Upper lobe of left lung (tissue), 6 donors: ENCODE measurements at regions not wholly inside any gene's neighbourhood (a gene's known extent, or its start where the extent isn't known, plus 50 kb on each side); places are given as distances from the start of the nearest gene placed in this dataset.

Experiments
- ATAC-seq, 2 donors: fragments of 200-7000 bp; cut with Tn5 transposase; one replicate each; pipeline ENCODE4 v1.9.1; 2022; ENCODE audit warnings: mild to moderate bottlenecking in 2 of 2, moderate library complexity in 2 of 2; ENCODE audit not compliant: low FRiP score in 2 of 2
- DNase-seq, 2 donors: peaks; one replicate each; pipeline ENCODE4 v3.0.0-alpha.2; 2019 to 2020
- H3K27ac ChIP-seq, 4 donors: fragments of 200-600 bp; sonication (generic); one replicate each; pipeline ENCODE4 v1.5.1; 2016 to 2019
- H3K27me3 ChIP-seq, 4 donors: fragments of 200-600 bp; sonication (generic); one replicate each; pipeline ENCODE4 v1.5.1; 2017 to 2019
- H3K36me3 ChIP-seq, 4 donors: fragments of 200-600 bp; sonication (generic); one replicate each; pipeline ENCODE4 v1.5.1; 2016 to 2019
- H3K4me1 ChIP-seq, 4 donors: fragments of 200-600 bp; sonication (generic); one replicate each; pipeline ENCODE4 v1.5.1; 2018 to 2019
- H3K4me3 ChIP-seq, 4 donors: fragments of 200-600 bp; sonication (generic); one replicate each; pipeline ENCODE4 v1.5.1; 2017 to 2019; ENCODE audit warnings: mild to moderate bottlenecking in 2 of 4, moderate library complexity in 1 of 4
- H3K9me3 ChIP-seq, 4 donors: fragments of 200-600 bp; sonication (generic); one replicate each; pipeline ENCODE4 v1.5.1; 2018 to 2019
- EP300 ChIP-seq, 4 donors: sonication (generic); formaldehyde crosslinking; IDR thresholded peaks; one replicate each; pipeline ENCODE4 v1.5.1; 2017; ENCODE audit warnings: antibody characterized with exemption in 4 of 4, control low read depth in 2 of 4
- POLR2A ChIP-seq, 4 donors: fragments of 450-650 bp; IDR thresholded peaks; one replicate each; pipeline ENCODE4 v1.5.1; 2016 to 2017; ENCODE audit warnings: antibody characterized with exemption in 4 of 4, mild to moderate bottlenecking in 2 of 4
- POLR2AphosphoS5 ChIP-seq, 2 donors: sonication (generic); formaldehyde crosslinking; IDR thresholded peaks; one replicate each; pipeline ENCODE4 v1.5.1; 2017; ENCODE audit warnings: antibody characterized with exemption in 2 of 2
- WGBS, 2 donors: methylation state at CpG; one replicate each; pipeline ENCODE4 v1.1.5; 2017 to 2018; 5-methylcytosine and 5-hydroxymethylcytosine counted together
- TF ChIP-seq, protein P1 (sequence below), 6 experiments: fragments of 450-650 bp in 4 of 6; fragments of 200-600 bp in 2 of 6; sonication (generic) in 2 of 6; IDR thresholded peaks; one replicate each; pipeline ENCODE4 v1.5.1; 2016 to 2019; ENCODE audit warnings: antibody characterized with exemption in 6 of 6
- donor health status: DM: no; HTN: no; CAD: no; lungs with moderate emphysema.
- donor health status: DM: no; HTN: yes; CAD: no; lungs with severe emphysema.

DNA sequence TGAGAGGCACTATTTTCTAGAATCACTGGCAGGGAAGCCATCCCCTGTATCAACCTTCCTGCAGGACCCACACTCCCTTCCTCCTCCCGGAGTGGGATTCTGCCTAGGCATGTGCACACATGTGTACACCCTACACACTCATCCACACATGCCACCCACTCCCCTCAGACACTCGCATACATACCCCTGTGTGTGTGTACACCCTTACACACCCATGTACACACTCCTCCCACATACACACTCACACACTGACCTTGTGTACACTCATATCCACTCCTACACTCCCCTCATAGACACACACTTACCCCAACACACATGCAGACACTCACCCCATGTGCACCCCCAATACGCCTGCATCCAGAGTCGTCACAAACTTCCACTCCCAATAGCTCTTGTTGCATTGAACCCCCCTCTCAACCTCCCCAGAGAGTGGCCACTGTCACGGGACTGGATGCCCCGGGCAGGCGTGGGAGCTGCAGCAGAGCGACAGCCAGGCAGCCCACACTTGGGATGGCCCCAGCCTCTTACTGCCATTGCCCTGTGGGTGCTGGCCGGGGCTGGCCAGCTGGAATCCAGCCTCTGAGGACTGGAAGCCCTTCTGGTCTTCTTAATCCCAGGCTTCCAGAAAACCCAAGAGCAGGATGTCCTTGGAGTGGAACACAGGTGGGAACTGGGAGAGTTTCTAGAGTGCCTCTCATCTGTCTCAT lies 251.0 kb downstream of the LOXHD1 start:
- peak in 1 of 2 donors; percentile 43 for DNase-seq
- Histone ChIP-seq H3K27ac (no peak overlapping the region), H3K4me3 (no peak overlapping the region), H3K4me1 (peaks cover 0 to 4% (median 0%) of the 10 kb centered on the region in 4 donors), H3K27me3 (no peaks in the 10 kb centered on the region), H3K9me3 (no peaks in the 10 kb centered on the region), H3K36me3 (no peaks in the 10 kb centered on the region)
- TF ChIP-seq, protein P1, sequence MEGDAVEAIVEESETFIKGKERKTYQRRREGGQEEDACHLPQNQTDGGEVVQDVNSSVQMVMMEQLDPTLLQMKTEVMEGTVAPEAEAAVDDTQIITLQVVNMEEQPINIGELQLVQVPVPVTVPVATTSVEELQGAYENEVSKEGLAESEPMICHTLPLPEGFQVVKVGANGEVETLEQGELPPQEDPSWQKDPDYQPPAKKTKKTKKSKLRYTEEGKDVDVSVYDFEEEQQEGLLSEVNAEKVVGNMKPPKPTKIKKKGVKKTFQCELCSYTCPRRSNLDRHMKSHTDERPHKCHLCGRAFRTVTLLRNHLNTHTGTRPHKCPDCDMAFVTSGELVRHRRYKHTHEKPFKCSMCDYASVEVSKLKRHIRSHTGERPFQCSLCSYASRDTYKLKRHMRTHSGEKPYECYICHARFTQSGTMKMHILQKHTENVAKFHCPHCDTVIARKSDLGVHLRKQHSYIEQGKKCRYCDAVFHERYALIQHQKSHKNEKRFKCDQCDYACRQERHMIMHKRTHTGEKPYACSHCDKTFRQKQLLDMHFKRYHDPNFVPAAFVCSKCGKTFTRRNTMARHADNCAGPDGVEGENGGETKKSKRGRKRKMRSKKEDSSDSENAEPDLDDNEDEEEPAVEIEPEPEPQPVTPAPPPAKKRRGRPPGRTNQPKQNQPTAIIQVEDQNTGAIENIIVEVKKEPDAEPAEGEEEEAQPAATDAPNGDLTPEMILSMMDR (IDR thresholded peaks at IDR 0.05) = no peak
- TF ChIP-seq POLR2AphosphoS5 (IDR thresholded peaks at IDR 0.05) (no peak), POLR2A (IDR thresholded peaks at IDR 0.05) (no peak), EP300 (IDR thresholded peaks at IDR 0.05) (no peak)
- WGBS, 2 donors = 90 to 94% methylated on average over 9 of the region's 9 CpGs
- peak in 1 of 2 donors; percentile 20 for ATAC-seq

DNA sequence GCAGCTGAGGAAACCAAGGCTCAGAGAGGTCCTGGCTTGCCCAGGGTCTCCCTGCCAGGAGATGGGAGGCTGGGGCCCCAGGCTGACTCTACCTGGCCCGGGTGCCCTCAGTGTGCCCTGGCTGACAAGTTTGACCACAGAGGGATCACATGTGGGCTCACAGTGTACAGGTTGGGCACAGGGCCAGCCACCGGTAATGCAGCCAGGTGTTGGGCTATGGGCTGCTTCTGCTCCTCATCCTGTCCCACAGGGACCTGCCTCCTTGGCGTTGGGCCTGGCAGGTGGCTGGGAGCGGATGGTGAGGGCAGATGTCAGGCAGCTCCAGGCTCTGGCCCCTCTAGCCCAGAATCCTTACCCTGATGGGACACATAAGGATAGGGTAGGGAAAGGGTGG lies 250.5 kb downstream of the LOXHD1 start:
- H3K27ac ChIP-seq = no peak overlapping the region
- no peaks in the 10 kb centered on the region for H3K27me3 ChIP-seq
- 73 to 83% methylated on average over 4 of the region's 4 CpGs for WGBS, 2 donors
- no peak overlapping the region for H3K4me3 ChIP-seq
- H3K4me1 ChIP-seq = peaks cover 0 to 4% (median 0%) of the 10 kb centered on the region in 4 donors
- H3K36me3 ChIP-seq = no peaks in the 10 kb centered on the region
- ATAC-seq = no peak
- peak in 1 of 2 donors; percentile 63 for DNase-seq
- no peaks in the 10 kb centered on the region for H3K9me3 ChIP-seq
- TF ChIP-seq POLR2AphosphoS5 (IDR thresholded peaks at IDR 0.05) (no peak), POLR2A (IDR thresholded peaks at IDR 0.05) (no peak), EP300 (IDR thresholded peaks at IDR 0.05) (no peak)
- TF ChIP-seq, protein P1 (IDR thresholded peaks at IDR 0.05) = no peak

DNA sequence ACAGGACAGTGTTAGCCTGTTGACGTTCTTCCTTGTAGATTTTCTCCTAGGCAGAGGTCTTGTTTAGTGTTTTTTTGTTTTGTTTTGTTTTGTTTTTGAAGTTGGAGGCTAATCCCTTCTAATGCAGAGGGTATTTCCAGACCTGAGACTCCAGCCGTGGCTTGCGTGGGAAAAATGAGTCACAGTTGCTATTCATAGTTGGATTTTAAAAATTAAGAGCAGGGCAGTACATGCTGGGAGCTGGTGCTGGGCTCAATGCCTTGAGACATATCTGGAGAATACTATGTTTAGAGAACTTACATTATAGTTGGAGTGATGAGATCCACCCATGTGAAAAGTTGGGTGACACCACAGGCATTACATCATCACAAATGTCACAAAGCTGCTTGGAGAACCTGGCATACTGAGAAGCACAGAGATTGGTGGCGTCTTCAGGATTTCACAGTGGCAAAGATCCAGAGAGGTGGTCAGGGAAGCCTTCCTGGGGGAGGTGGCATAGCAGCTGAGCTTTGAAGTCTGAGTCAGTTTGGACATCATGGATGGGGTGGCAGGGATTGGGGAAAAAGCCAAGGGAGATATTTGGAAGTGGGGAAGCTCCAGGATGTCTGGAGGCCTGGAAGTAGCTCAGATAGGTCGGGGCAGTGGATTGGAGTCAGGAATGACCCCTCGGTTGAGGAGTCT lies 249.4 kb downstream of the LOXHD1 start:
- Histone ChIP-seq H3K9me3 (no peaks in the 10 kb centered on the region), H3K4me3 (no peak overlapping the region), H3K27ac (no peak overlapping the region), H3K36me3 (no peaks in the 10 kb centered on the region), H3K27me3 (no peaks in the 10 kb centered on the region), H3K4me1 (peaks cover 0 to 15% (median 10%) of the 10 kb centered on the region in 4 donors)
- ATAC-seq (no peak), DNase-seq (no peak)
- 76 to 85% methylated on average over 6 of the region's 6 CpGs for WGBS, 2 donors
- TF ChIP-seq EP300 (IDR thresholded peaks at IDR 0.05) (no peak), POLR2AphosphoS5 (IDR thresholded peaks at IDR 0.05) (no peak), POLR2A (IDR thresholded peaks at IDR 0.05) (no peak)
- TF ChIP-seq, protein P1 (IDR thresholded peaks at IDR 0.05) = no peak

DNA sequence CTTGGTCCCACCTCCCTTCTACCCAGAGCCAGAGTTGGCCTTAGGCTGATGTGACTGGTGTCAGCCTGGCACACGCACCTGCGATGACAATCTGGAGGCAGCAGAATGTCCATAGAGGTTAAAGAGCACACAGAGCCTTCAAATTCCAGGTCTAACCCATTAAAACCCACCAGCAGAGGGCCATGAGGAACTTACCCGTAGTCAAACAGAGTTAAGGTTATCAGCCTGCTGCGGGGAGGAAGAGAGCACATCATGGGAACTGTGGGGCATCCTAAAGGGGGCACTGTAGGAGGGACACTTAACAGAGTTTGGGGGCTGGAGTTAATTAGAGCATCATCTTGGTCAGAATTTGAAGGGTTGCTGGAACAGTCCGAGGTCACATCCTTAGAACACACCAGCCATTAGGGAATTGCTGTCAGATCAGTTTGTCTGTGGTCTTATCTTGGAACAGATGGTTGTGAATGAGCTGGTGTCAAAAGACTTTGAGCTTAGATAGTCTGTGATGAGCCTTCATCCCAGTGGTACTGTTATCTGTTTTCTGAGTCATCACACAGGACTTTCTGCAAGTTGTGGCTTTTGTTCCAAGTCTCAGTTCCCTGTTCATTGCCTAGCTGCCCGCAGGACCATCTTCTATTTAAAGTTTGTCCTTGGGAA lies 248.6 kb downstream of the LOXHD1 start:
- no peaks in the 10 kb centered on the region for H3K36me3 ChIP-seq
- H3K27me3 ChIP-seq = no peaks in the 10 kb centered on the region
- TF ChIP-seq POLR2AphosphoS5 (IDR thresholded peaks at IDR 0.05) (no peak), EP300 (IDR thresholded peaks at IDR 0.05) (no peak), POLR2A (IDR thresholded peaks at IDR 0.05) (no peak)
- TF ChIP-seq, protein P1 (IDR thresholded peaks at IDR 0.05) = no peak
- DNase-seq = no peak
- no peaks in the 10 kb centered on the region for H3K9me3 ChIP-seq
- WGBS, 2 donors = 83 to 94% methylated on average over 6 of the region's 6 CpGs
- H3K27ac ChIP-seq = no peak overlapping the region
- ATAC-seq = no peak
- H3K4me3 ChIP-seq = no peak overlapping the region
- H3K4me1 ChIP-seq = peaks cover 8 to 23% (median 18%) of the 10 kb centered on the region in 4 donors
